ELF-1 (cell line): ENCODE measurements at regions not wholly inside any gene's neighbourhood (a gene's known extent, or its start where the extent isn't known, plus 50 kb on each side); places are given as distances from the start of the nearest gene placed in this dataset.

Experiments
- DNase-seq: peaks from one replicate; pipeline ENCODE4 v3.0.0-alpha.2; 2016; ENCODE audit warnings: low read depth, low spot score

DNA sequence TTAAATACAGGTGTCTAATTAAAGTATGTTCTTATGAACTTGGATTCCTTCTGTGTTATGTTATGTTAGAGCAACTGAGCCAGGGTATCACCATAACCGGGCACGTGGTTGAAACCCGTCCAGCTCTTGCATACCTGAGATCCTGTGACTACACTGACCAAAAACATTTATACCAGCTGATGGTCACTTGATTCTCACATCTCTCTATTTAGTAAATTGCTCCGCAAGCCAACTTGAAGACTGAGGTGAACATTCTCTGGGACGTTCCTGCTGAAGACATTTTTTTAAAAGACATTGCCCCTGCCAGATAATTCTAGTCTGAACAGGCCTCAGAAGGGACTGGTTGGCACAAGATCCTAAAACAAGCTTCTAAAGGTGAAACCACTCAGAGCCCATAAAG is 550.0 kb upstream of the DIPK2B start:
- no peak for DNase-seq

GRCh38 chrX:45749375-45749774 is 548.7 kb upstream of the DIPK2B start:
- DNase-seq = no peak

- DNase-seq = no peak
Measured at GRCh38 chrX:45748369-45748774, 547.7 kb upstream of the DIPK2B start.

- no peak for DNase-seq
Measured at GRCh38 chrX:45747905-45748304, 547.2 kb upstream of the DIPK2B start.

GRCh38 chrX:45745479-45745878 is 544.8 kb upstream of the DIPK2B start:
- DNase-seq = no peak

DNA sequence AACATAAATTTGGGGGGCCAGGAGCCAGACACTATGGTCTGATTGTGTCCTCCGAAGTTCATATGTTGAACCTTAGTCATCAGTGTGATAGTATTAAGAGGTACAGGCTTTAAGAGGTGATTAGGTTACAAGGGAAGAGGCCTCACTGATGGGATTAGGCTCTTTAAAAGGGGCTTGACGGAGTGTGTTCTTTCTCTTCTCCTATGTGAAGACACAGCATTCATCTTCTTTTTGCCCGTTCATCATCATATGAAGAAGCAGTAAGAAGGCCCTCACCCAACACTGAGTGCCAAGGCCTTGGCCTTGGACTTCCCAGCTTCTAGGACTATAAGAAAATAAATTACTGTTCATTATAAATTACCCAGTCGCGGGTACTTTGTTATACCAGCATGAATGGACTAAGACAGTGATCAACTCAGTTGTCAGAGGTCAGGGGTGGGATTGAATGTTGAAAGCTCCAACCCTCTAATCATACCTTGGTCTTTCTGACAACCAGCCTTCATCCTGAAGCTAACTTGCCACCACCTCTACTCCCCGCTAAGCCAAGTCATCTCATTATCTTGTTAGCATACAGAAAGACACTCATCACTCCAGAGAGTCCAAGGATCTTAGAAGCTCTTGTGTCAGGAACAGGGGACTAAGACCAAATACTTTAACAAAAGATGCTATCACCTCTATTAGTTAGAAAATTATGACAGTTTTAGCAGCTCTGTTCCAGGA is 543.4 kb upstream of the DIPK2B start:
- DNase-seq = no peak

- DNase-seq = peak; percentile 31
Measured at GRCh38 chrX:45743081-45743533, 542.4 kb upstream of the DIPK2B start.

GRCh38 chrX:45740291-45740690 is 539.6 kb upstream of the DIPK2B start:
- DNase-seq = no peak

- DNase-seq = no peak
Measured at GRCh38 chrX:45735571-45735970, 534.9 kb upstream of the DIPK2B start.

DNA sequence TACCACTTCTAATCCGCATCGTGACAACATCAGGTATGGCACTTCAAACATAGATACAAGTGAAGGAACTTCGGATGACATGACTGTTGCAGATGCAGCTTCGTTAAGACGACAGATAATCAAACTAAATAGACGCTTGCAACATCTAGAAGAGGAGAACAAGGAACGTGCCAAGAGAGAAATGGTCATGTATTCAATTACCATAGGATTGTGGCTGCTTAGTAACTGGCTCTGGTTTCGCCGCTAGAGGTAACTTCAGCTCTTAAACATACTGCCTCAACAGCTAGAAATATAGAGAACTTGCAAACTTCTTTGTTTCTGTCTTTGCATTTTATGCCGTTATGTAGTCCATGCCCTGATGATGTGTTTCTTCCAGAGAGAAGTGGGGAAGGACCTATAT is 530.8 kb upstream of the DIPK2B start:
- no peak for DNase-seq

DNA sequence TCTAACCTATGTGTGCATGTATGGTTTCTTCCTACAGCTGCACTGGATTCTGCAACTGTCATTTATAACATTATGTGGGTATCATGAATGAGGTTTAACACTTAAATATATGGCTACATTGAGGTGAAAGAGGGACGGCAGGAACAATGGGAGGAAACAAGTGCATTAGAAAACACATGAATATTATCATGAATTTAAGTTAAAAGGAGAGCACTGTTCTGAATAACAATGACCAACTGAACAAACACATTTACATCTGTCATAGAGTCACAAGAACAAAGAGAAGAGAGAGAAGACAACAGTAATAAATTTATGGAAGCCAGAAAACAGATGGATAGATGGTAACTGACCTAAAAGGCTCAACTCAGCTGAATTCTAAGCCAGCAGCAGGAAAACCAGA is 527.1 kb upstream of the DIPK2B start:
- DNase-seq = no peak

- DNase-seq = no peak
Measured at GRCh38 chrX:45722471-45722870, 521.8 kb upstream of the DIPK2B start.

DNA sequence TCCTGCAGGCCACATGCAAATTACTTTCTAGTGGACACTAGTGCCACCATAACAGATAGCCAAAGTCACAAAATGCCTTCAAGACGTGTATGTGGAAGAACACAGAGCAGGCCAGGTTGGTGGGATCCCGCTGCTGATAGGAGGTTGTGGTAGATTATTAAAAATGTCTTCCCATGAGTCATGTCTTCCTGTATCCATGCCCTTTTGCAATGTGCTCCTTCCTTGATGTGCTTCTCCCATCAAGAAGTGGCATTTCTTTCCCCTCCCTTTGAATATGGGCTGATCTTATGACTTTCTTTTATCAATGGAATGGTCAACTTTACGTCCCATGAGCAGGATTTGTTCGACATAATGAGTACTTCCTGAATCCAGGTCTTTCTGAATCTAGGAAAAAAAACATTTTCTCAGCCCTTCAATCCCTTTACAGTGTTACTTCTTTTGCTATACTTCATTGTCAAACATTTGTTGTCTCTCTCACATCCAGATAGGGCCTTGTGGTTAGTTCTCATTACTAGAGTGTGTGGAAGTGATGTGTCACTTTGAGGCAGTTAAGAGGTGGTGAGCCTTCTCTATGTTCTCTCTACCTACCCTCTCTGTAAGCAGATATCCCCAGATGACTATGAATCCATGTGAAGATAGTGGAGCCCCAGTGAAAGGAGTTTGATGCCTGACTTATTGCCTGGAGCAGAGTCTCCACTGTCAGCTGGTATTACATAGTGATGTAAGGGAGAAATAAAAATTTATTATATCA is 519.2 kb upstream of the DIPK2B start:
- DNase-seq = no peak

DNA sequence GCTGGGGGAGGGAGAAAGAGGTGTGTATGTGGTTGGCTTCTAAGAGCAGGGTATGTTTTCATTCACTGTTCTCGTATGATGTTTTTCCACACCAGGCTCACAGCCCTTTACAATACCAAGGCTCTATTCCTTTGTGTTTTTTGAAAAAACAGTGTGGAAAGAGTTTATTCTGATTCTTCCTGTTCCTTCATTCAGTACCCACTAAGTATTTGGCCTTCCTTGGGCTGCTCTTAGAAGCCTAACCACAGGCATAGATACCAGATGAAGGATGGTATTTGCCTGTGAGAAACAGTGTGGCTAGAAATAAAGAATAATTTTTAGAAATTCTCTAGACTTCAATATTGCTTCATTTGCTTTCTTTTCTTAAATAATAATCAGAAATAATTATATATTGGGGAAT is 518.0 kb upstream of the DIPK2B start:
- no peak for DNase-seq

DNA sequence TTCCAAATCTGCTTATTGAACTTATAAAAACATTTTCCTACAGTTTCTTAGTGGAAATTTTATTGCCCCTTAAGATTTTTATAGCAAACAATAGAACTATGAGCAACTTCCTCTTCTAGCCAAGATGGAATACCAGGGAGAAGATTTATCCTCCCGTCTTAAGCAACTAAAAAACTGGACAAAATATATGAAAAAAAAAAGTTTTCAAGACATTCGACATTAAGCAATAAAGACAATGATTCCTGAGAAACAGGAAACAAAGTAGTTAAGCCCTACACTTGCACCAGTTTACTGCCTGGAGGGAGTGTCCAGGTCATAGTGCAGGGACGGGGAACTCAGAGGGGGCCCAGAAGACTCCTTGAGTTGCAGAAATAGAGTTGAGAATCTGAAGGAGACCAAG is 516.1 kb upstream of the DIPK2B start:
- no peak for DNase-seq

DNA sequence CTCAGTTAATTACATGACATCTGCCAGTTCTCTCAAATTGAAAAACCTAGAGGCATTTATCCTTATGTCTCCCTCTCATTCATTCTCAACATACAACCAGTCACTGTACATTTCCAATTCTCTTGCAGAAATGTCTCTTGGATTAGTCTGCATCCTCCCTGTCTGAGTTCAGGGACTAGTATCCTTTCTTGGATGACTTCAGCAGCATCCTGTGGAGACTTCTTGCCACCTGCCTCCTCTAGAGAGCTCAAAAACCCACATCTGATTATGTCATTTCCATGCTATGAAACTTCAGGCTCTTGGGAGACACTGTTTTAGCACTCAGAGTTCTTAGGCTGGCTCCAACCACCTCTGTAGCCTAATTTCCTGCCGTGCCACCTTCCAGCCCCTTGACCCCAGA is 515.1 kb upstream of the DIPK2B start:
- DNase-seq = no peak

DNA sequence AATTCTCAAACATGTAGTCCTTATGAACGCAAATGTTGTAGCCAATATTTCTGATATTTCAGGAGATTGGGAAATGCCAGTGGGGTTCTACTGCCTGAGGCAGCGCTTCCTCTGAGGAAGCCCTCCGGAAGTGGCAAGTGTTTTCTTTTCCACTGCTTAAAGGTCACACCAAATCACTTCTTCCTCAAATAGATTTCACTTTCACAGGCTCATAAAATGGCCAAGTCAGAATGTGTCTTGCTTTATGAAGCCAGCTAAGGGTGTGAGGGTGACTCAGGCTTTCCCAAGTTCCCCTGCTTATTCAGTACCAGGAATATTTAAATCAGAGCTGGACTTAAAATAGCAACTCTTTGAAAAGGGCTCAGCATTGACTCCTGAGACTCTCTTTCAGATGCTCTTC is 514.2 kb upstream of the DIPK2B start:
- DNase-seq = no peak

DNA sequence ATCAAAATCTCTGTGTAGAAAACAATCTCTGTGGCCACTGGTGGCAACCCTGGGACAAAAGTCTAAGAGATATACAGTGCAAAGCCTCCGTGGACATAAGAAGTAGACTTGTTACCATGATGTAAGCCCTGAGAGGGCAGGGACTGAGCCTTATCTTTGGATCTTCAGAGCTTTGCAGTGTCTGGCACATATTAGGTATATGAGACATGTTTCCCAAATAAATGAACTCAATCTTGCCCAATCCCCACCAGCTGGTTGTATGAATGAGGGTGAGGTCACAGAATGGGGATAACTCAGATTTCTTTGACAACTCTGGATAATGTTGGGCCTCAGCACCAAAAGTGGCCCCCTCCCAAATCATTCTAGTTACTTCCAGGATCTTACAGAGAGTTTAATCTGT is 511.4 kb upstream of the DIPK2B start:
- DNase-seq = no peak

DNA sequence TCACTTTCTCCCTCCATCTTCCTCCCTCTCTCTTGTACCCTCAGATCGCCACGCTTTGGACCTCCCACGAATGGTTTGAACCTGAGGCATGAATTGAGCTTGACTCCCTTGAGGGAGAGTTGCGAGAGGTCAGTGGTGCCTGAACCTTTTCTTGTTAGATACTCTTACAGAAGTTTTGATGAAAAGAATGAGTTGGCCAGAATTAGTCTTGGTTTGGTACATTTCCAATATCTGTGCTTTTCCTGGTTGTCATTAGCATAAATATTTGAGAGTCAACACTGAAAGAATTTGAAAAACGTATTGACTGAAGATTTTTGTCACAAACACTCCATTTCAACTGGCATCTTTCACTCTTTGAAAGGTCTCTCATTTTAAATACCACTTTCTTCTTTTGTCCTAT is 510.6 kb upstream of the DIPK2B start:
- no peak for DNase-seq

GRCh38 chrX:45710081-45710801 is 509.6 kb upstream of the DIPK2B start:
- no peak for DNase-seq

DNA sequence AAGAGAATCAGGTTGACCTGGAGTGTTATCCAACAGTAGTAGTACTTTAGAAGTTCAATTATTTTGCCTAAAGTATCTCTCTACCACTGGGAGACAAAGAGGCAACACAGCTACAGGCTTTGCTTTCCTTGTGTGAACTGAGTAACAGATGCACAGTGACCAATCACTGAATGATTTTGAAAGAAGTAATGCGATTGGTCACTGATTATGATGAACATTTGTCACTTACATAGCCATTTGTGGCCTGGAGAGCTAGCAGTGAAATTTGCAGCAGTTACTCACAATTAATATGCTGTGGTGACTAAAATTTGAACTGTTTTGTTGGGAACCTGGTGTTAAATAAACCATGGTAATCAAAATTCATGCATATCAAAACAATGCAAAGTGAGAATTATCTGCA is 508.7 kb upstream of the DIPK2B start:
- no peak for DNase-seq

- no peak for DNase-seq
Measured at GRCh38 chrX:45699158-45699557, 498.5 kb upstream of the DIPK2B start.

DNA sequence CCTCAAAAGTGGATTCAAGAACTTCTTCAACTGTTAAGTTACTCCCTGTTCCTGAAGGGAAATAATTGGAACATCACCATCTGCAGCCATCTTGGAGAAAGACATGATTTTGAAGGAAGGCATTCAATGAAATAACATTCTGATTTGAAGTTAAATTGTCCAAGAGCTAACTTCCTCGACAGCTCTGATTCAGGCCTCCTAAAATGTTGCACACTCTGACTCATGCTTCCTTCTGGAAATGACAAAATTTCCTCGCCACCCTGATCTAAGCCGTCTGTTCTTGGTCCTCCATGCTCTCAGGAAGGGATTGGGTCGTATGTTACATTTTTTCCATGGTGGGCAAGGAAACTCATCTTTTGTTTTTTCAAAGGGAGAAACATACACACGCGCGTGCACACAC is 496.9 kb upstream of the DIPK2B start:
- no peak for DNase-seq
